ENCODE measurements at regions not wholly inside any gene's neighbourhood (a gene's known extent, or its start where the extent isn't known, plus 50 kb on each side); places are given as distances from the start of the nearest gene placed in this dataset.

- TF ChIP-seq ZFX (CRISPR knock-in tag; IDR thresholded peaks at IDR 0.05; ENCODE audit: low read depth) = no peak
- TF ChIP-seq RAD21 (CRISPR knock-in tag; IDR thresholded peaks at IDR 0.05) = no peak
- no peak for TF ChIP-seq HOMEZ (CRISPR knock-in tag; IDR thresholded peaks at IDR 0.05; ENCODE audit: low read depth)
- no peak for TF ChIP-seq MAX (IDR thresholded peaks at IDR 0.05)
- no peak for TF ChIP-seq CTCF (CRISPR knock-in tag; IDR thresholded peaks at IDR 0.05)
- TF ChIP-seq POLR2A (IDR thresholded peaks at IDR 0.05; ENCODE audit: insufficient read depth in 1 of 2, low read depth in 2 of 2, low read length in 2 of 2) = no peak
These were observed 176.5 kb upstream of the DCC start for GRCh38 chr18:52163478-52163877.

Data from HepG2 (cell line).